Gastrocnemius medialis (tissue), 4 donors: ENCODE measurements at regions not wholly inside any gene's neighbourhood (a gene's known extent, or its start where the extent isn't known, plus 50 kb on each side); places are given as distances from the start of the nearest gene placed in this dataset.

Experiments used
- ATAC-seq, 2 donors: fragments of 150-250 bp; one replicate each; pipeline ENCODE4 v1.9.1; 2016
- DNase-seq, 2 donors: peaks; one replicate each; pipeline ENCODE4 v3.0.0-alpha.2; 2019
- H3K27ac ChIP-seq, 4 donors: fragments of 200-600 bp; sonication (generic); 1 replicate in 1 of 4; 2 replicates in 3 of 4; pipeline ENCODE4 v1.5.1; 2016 to 2018; ENCODE audit warnings: mild to moderate bottlenecking in 2 of 4, moderate library complexity in 1 of 4
- H3K27me3 ChIP-seq, 3 donors: fragments of 200-600 bp; sonication (generic) in 2 of 3; 1 replicate in 1 of 3; 2 replicates in 2 of 3; pipeline versions ENCODE4 v1.5.1 to v1.6.0; 2016 to 2019; ENCODE audit warnings: mild to moderate bottlenecking in 1 of 3, moderate library complexity in 1 of 3
- H3K36me3 ChIP-seq, 2 donors: fragments of 200-600 bp; sonication (generic) in 1 of 2; one replicate each; pipeline ENCODE4 v1.5.1; 2017 to 2018
- H3K4me1 ChIP-seq, 2 donors: fragments of 200-600 bp; sonication (generic) in 1 of 2; one replicate each; pipeline ENCODE4 v1.5.1; 2016 to 2017; ENCODE audit warnings: mild to moderate bottlenecking in 2 of 2
- H3K4me3 ChIP-seq, 4 donors: fragments of 200-600 bp; sonication (generic) in 3 of 4; 1 replicate in 1 of 4; 2 replicates in 3 of 4; pipeline ENCODE4 v1.5.1; 2016 to 2019; ENCODE audit warnings: mild to moderate bottlenecking in 2 of 4
- H3K9me3 ChIP-seq, 3 donors: fragments of 200-600 bp; sonication (generic) in 2 of 3; 1 replicate in 1 of 3; 2 replicates in 2 of 3; pipeline ENCODE4 v1.5.1; 2016 to 2019
- POLR2A ChIP-seq, 2 donors: fragments of 450-650 bp; IDR thresholded peaks; one replicate each; pipeline ENCODE4 v1.6.1; 2017; ENCODE audit warnings: antibody characterized with exemption in 2 of 2, mild to moderate bottlenecking in 2 of 2, moderate library complexity in 2 of 2
- in situ Hi-C, 4 donors: fragments of 200-750 bp; cut with MboI; loops; one replicate each; pipeline versions ENCODE4 v1.15.0 to v1.8.0; 2017; ENCODE audit warnings: low sequenced_read_pairs in 4 of 4
- intact Hi-C: fragments of 100-400 bp; cut with DNase I; formaldehyde crosslinking; loops from one replicate; pipeline ENCODE4 v1.15.1; 2023; ENCODE audit warnings: low total_unique reads
- TF ChIP-seq, protein P1 (sequence below), 5 experiments: fragments of 450-650 bp in 3 of 5; fragments of 200-600 bp in 2 of 5; sonication (generic) in 2 of 5; IDR thresholded peaks in 4 of 5; conservative IDR thresholded peaks in 1 of 5; 1 replicate in 4 of 5; 2 replicates in 1 of 5; pipeline ENCODE4 v1.5.1; 2016 to 2019; ENCODE audit warnings: antibody characterized with exemption in 5 of 5, mild to moderate bottlenecking in 3 of 5, moderate library complexity in 3 of 5

DNA sequence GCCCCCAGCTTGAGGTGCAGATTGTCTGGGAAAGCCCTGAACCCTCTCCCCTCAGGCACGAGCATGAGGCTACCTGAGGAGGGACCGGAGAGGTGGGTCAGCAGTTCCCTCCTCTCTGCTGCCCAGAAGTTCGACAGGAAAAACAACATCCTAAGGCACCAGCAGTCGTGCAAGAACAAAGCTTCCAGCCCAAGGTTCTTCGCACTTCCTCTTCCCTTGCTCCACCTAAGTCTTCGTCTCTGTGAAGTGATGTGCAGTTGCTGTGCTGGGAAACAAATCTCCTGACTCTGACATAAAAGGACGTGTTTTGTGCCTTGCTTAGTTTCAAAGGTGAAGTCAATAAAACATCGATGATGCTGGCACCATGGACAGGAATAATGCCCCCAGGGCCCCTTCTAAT, 173.3 kb downstream of the USP12 start:
- Histone ChIP-seq H3K27me3 (peaks cover 0 to 11% (median 9%) of the 10 kb centered on the region in 3 donors), H3K4me1 (no peaks in the 10 kb centered on the region), H3K36me3 (no peaks in the 10 kb centered on the region), H3K4me3 (no peak overlapping the region), H3K9me3 (peaks cover 0 to 7% (median 0%) of the 10 kb centered on the region in 3 donors), H3K27ac (no peak overlapping the region)
- ATAC-seq (no peak), DNase-seq (no peak)
- no peak for TF ChIP-seq POLR2A (IDR thresholded peaks at IDR 0.05)
- TF ChIP-seq, protein P1, sequence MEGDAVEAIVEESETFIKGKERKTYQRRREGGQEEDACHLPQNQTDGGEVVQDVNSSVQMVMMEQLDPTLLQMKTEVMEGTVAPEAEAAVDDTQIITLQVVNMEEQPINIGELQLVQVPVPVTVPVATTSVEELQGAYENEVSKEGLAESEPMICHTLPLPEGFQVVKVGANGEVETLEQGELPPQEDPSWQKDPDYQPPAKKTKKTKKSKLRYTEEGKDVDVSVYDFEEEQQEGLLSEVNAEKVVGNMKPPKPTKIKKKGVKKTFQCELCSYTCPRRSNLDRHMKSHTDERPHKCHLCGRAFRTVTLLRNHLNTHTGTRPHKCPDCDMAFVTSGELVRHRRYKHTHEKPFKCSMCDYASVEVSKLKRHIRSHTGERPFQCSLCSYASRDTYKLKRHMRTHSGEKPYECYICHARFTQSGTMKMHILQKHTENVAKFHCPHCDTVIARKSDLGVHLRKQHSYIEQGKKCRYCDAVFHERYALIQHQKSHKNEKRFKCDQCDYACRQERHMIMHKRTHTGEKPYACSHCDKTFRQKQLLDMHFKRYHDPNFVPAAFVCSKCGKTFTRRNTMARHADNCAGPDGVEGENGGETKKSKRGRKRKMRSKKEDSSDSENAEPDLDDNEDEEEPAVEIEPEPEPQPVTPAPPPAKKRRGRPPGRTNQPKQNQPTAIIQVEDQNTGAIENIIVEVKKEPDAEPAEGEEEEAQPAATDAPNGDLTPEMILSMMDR (IDR thresholded peaks at IDR 0.05 in 4 of 5, conservative IDR thresholded peaks at IDR 0.05 in 1 of 5), result no peak
- in situ Hi-C loops, result loop anchor here in 3 of 4 donors (25.0 kb wide), 4 partner anchors 189 to 989 kb away; partner anchors contain the start of gene URAD (in 1 of the 3)
- intact Hi-C loops, result no loop called here

- Histone ChIP-seq H3K27me3 (peaks cover 0 to 11% (median 6%) of the 10 kb centered on the region in 3 donors), H3K4me1 (no peaks in the 10 kb centered on the region), H3K36me3 (no peaks in the 10 kb centered on the region), H3K27ac (no peak overlapping the region), H3K9me3 (peaks cover 0 to 7% (median 0%) of the 10 kb centered on the region in 3 donors), H3K4me3 (no peak overlapping the region)
- intact Hi-C loops (no loop called here), in situ Hi-C loops (loop anchor here in 3 of 4 donors (25.0 kb wide), 4 partner anchors 190 to 990 kb away; partner anchors contain the start of gene URAD (in 1 of the 3))
- TF ChIP-seq POLR2A (IDR thresholded peaks at IDR 0.05), result no peak
- TF ChIP-seq, protein P1 (IDR thresholded peaks at IDR 0.05 in 4 of 5, conservative IDR thresholded peaks at IDR 0.05 in 1 of 5), result no peak
- no peak for DNase-seq
- ATAC-seq, result no peak
Measured at GRCh38 chr13:26996965-26997752, 174.5 kb downstream of the USP12 start.

GRCh38 chr13:26995159-26995558, 176.5 kb downstream of the USP12 start:
- DNase-seq (no peak), ATAC-seq (no peak)
- Histone ChIP-seq H3K27ac (no peak overlapping the region), H3K4me3 (no peak overlapping the region), H3K9me3 (peaks cover 0 to 7% (median 0%) of the 10 kb centered on the region in 3 donors), H3K27me3 (peaks cover 0 to 6% (median 3%) of the 10 kb centered on the region in 3 donors), H3K4me1 (no peaks in the 10 kb centered on the region), H3K36me3 (no peaks in the 10 kb centered on the region)
- no peak for TF ChIP-seq POLR2A (IDR thresholded peaks at IDR 0.05)
- intact Hi-C loops, result no loop called here
- in situ Hi-C loops, result loop anchor here in 3 of 4 donors (25.0 kb wide), 4 partner anchors 192 to 992 kb away; partner anchors contain the start of gene URAD (in 1 of the 3)

DNA sequence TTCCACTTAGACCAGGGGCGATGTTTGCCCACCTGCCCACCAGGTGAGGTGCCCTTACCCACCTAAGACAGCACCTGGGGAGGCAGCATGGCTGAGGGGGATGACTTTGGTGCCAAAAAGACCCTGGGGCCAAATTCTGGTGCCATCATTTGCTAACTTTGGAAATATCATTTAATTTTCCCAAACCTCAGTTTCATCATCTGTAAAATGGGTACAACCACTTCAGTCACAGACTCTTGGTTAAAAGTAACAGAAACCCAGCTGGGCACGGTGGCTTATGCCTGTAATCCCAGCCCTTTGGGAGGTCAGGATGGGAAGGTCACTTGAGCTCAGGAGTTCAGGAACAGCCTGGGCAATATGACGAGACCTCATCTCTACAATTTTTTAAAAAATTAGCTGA, 177.8 kb downstream of the USP12 start:
- H3K27ac ChIP-seq, result no peak overlapping the region
- no peak overlapping the region for H3K4me3 ChIP-seq
- in situ Hi-C loops, result loop anchor here in 3 of 4 donors (25.0 kb wide), 4 partner anchors 194 to 994 kb away; partner anchors contain the start of gene URAD (in 1 of the 3)
- no peaks in the 10 kb centered on the region for H3K4me1 ChIP-seq
- no peak for ATAC-seq
- peaks cover 0 to 6% (median 4%) of the 10 kb centered on the region in 3 donors for H3K27me3 ChIP-seq
- intact Hi-C loops, result no loop called here
- TF ChIP-seq, protein P1 (IDR thresholded peaks at IDR 0.05 in 4 of 5, conservative IDR thresholded peaks at IDR 0.05 in 1 of 5), result no peak
- TF ChIP-seq POLR2A (IDR thresholded peaks at IDR 0.05), result no peak
- DNase-seq, result no peak
- peaks cover 0 to 7% (median 0%) of the 10 kb centered on the region in 3 donors for H3K9me3 ChIP-seq
- no peaks in the 10 kb centered on the region for H3K36me3 ChIP-seq
